PC-3 (cell line): ENCODE measurements at regions not wholly inside any gene's neighbourhood (a gene's known extent, or its start where the extent isn't known, plus 50 kb on each side); places are given as distances from the start of the nearest gene placed in this dataset.

Source experiments
- EZH2 ChIP-seq: fragments of 300-600 bp; sonication (generic); IDR thresholded peaks from one replicate; pipeline ENCODE4 v1.6.1; 2017; ENCODE audit warnings: antibody characterized with exemption, mild to moderate bottlenecking, low read length; ENCODE audit not compliant: unreplicated experiment
- EZH2phosphoT487 ChIP-seq: fragments of 300-600 bp; sonication (generic); IDR thresholded peaks from 2 replicates; pipeline ENCODE4 v1.6.1; 2018; ENCODE audit warnings: mild to moderate bottlenecking, antibody characterized with exemption, low read length, borderline replicate concordance
- TF ChIP-seq, protein P1 (sequence below): fragments of 300-600 bp; sonication (generic); conservative IDR thresholded peaks from 2 replicates; pipeline ENCODE4 v1.5.1; 2017; ENCODE audit warnings: antibody characterized with exemption, low read depth, mild to moderate bottlenecking, low read length

- TF ChIP-seq EZH2phosphoT487, result no peak
- TF ChIP-seq, protein P1, sequence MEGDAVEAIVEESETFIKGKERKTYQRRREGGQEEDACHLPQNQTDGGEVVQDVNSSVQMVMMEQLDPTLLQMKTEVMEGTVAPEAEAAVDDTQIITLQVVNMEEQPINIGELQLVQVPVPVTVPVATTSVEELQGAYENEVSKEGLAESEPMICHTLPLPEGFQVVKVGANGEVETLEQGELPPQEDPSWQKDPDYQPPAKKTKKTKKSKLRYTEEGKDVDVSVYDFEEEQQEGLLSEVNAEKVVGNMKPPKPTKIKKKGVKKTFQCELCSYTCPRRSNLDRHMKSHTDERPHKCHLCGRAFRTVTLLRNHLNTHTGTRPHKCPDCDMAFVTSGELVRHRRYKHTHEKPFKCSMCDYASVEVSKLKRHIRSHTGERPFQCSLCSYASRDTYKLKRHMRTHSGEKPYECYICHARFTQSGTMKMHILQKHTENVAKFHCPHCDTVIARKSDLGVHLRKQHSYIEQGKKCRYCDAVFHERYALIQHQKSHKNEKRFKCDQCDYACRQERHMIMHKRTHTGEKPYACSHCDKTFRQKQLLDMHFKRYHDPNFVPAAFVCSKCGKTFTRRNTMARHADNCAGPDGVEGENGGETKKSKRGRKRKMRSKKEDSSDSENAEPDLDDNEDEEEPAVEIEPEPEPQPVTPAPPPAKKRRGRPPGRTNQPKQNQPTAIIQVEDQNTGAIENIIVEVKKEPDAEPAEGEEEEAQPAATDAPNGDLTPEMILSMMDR, result no peak
- no peak for TF ChIP-seq EZH2
Observed at GRCh38 chr6:50959081-50959641, 140.5 kb downstream of the TFAP2B start.
